ENCODE measurements at regions not wholly inside any gene's neighbourhood (a gene's known extent, or its start where the extent isn't known, plus 50 kb on each side); places are given as distances from the start of the nearest gene placed in this dataset.

- no peak for TF ChIP-seq CTCF (IDR thresholded peaks at IDR 0.05; ENCODE audit: low read depth, low read length)
- no peak overlapping the region for H3K4me3 ChIP-seq (ENCODE audit: low read depth, low read length)
These were observed 480.2 kb downstream of the HS3ST3B1 start for GRCh38 chr17:14781123-14781522.

GRCh38 chr17:14780097-14780651 is 479.3 kb downstream of the HS3ST3B1 start:
- TF ChIP-seq CTCF (IDR thresholded peaks at IDR 0.05; ENCODE audit: low read depth, low read length): no peak
- H3K4me3 ChIP-seq (ENCODE audit: low read depth, low read length): no peak overlapping the region

- no peak for TF ChIP-seq CTCF (IDR thresholded peaks at IDR 0.05; ENCODE audit: low read depth, low read length)
These were observed 478.4 kb downstream of the HS3ST3B1 start for GRCh38 chr17:14779241-14779640.

GRCh38 chr17:14777291-14777690 is 476.4 kb downstream of the HS3ST3B1 start:
- no peak overlapping the region for H3K4me3 ChIP-seq (ENCODE audit: low read depth, low read length)
- TF ChIP-seq CTCF (IDR thresholded peaks at IDR 0.05; ENCODE audit: low read depth, low read length): no peak

More at GRCh38 chr17:14779241-14779640, 478.4 kb downstream of the HS3ST3B1 start:
- no peak overlapping the region for H3K4me3 ChIP-seq (ENCODE audit: low read depth, low read length)

GRCh38 chr17:14776791-14777190 is 475.9 kb downstream of the HS3ST3B1 start:
- no peak for TF ChIP-seq CTCF (IDR thresholded peaks at IDR 0.05; ENCODE audit: low read depth, low read length)
- no peak overlapping the region for H3K4me3 ChIP-seq (ENCODE audit: low read depth, low read length)

GRCh38 chr17:14775731-14776492 is 475.0 kb downstream of the HS3ST3B1 start:
- TF ChIP-seq CTCF (IDR thresholded peaks at IDR 0.05; ENCODE audit: low read depth, low read length): no peak
- no peak overlapping the region for H3K4me3 ChIP-seq (ENCODE audit: low read depth, low read length)

- H3K4me3 ChIP-seq (ENCODE audit: low read depth, low read length): no peak overlapping the region
These were observed 473.9 kb downstream of the HS3ST3B1 start for GRCh38 chr17:14774774-14775173.

More at GRCh38 chr17:14774774-14775173, 473.9 kb downstream of the HS3ST3B1 start:
- no peak for TF ChIP-seq CTCF (IDR thresholded peaks at IDR 0.05; ENCODE audit: low read depth, low read length)
